Loucy (cell line): ENCODE measurements at regions not wholly inside any gene's neighbourhood (a gene's known extent, or its start where the extent isn't known, plus 50 kb on each side); places are given as distances from the start of the nearest gene placed in this dataset.

Experiments used
- H2AFZ ChIP-seq: fragments of 200-600 bp; sonication (generic); 2 replicates; pipeline ENCODE4 v1.6.0; 2016; ENCODE audit warnings: antibody characterized with exemption, mild to moderate bottlenecking, low read length, moderate library complexity
- H3F3A ChIP-seq: fragments of 200-600 bp; 2 replicates; pipeline ENCODE4 v1.6.0; 2016; ENCODE audit warnings: antibody characterized with exemption, low read depth, mild to moderate bottlenecking
- H3K27me3 ChIP-seq: fragments of 200-600 bp; sonication (generic); 2 replicates; pipeline ENCODE4 v1.6.1; 2014; ENCODE audit warnings: low read length, mild to moderate bottlenecking; ENCODE audit not compliant: insufficient read depth, poor library complexity, severe bottlenecking
- H3K36me3 ChIP-seq: fragments of 200-600 bp; sonication (generic); 2 replicates; pipeline ENCODE4 v1.6.1; 2016; ENCODE audit warnings: low read length; ENCODE audit not compliant: insufficient read depth
- H3K4me1 ChIP-seq: fragments of 200-600 bp; sonication (generic); 2 replicates; pipeline ENCODE4 v1.5.1; 2014; ENCODE audit warnings: low read length, mild to moderate bottlenecking; ENCODE audit not compliant: insufficient read depth, poor library complexity, severe bottlenecking
- H3K4me2 ChIP-seq: fragments of 200-600 bp; sonication (generic); 2 replicates; pipeline ENCODE4 v1.6.0; 2014; ENCODE audit warnings: antibody characterized with exemption, low read length, low read depth, mild to moderate bottlenecking; ENCODE audit not compliant: poor library complexity, severe bottlenecking
- H3K4me3 ChIP-seq: fragments of 200-600 bp; sonication (generic); 2 replicates; pipeline ENCODE4 v1.5.1; 2014; ENCODE audit warnings: low read length, mild to moderate bottlenecking, mixed read lengths; ENCODE audit not compliant: poor library complexity, severe bottlenecking
- H3K79me2 ChIP-seq: fragments of 200-600 bp; sonication (generic); 2 replicates; pipeline ENCODE4 v1.6.1; 2014; ENCODE audit warnings: low read length; ENCODE audit not compliant: insufficient read depth
- H3K9ac ChIP-seq: fragments of 200-600 bp; sonication (generic); 2 replicates; pipeline ENCODE4 v1.6.0; 2014; ENCODE audit warnings: mild to moderate bottlenecking, low read depth, low read length, moderate library complexity; ENCODE audit not compliant: poor library complexity, severe bottlenecking
- H3K9me2 ChIP-seq: fragments of 200-600 bp; sonication (generic); replicated peaks from 2 replicates; pipeline ENCODE4 v1.6.1; 2016; ENCODE audit warnings: low read depth, low read length, mixed read lengths
- H3K9me3 ChIP-seq: fragments of 200-600 bp; sonication (generic); 2 replicates; pipeline ENCODE4 v1.6.1; 2014; ENCODE audit warnings: mild to moderate bottlenecking, antibody characterized with exemption, low read length, low read depth; ENCODE audit not compliant: insufficient read depth
- H4K20me1 ChIP-seq: fragments of 200-600 bp; sonication (generic); 2 replicates; pipeline ENCODE4 v1.6.0; 2014; ENCODE audit warnings: antibody characterized with exemption, low read length, mild to moderate bottlenecking; ENCODE audit not compliant: insufficient read depth, poor library complexity, severe bottlenecking
- EZH2phosphoT487 ChIP-seq: fragments of 200-600 bp; IDR thresholded peaks from 2 replicates; pipeline ENCODE4 v1.6.1; 2018; ENCODE audit warnings: antibody characterized with exemption, mild to moderate bottlenecking, moderate library complexity, borderline replicate concordance
- TF ChIP-seq, protein P1 (sequence below): fragments of 200-600 bp; sonication (generic); conservative IDR thresholded peaks from 2 replicates; pipeline ENCODE4 v1.5.1; 2014; ENCODE audit warnings: mild to moderate bottlenecking, antibody characterized with exemption, low read length

DNA sequence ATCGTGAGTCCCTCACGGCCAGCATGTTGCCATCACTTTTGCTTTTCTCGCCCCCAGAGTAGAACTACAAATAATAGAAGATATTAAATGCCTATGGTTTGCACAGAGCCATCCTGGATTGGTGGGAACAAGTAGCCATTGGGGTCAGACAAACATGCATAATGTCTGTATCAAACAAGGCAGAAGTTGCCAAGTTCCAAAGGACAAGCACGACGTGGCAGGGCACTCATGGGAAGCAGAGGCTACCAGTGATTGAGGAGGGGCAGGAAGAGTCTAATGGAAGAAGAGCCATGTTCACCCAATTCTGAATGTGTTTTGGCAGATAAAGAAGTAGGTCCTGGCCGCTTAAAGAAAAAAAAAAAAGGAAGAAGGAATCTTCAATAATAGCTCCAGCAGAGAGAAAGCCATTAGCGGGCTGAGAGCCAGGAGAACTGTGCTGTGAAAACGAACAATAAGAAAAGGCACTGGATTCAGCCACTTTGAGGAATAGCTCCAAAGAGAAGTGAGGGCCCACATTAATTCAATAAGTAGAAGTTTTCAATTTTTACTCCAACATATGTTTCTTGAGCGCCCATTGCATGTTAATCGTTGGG lies 153.7 kb upstream of the ADCY2 start:
- H3K27me3 ChIP-seq, result no peaks in the 10 kb centered on the region
- no peaks in the 10 kb centered on the region for H3F3A ChIP-seq
- H3K9me2 ChIP-seq, result no peaks in the 10 kb centered on the region
- H3K36me3 ChIP-seq, result no peaks in the 10 kb centered on the region
- no peaks in the 10 kb centered on the region for H3K79me2 ChIP-seq
- no peak overlapping the region for H3K4me2 ChIP-seq
- no peak overlapping the region for H2AFZ ChIP-seq
- no peaks in the 10 kb centered on the region for H4K20me1 ChIP-seq
- H3K9ac ChIP-seq, result no peak overlapping the region
- H3K4me3 ChIP-seq, result no peak overlapping the region
- no peak for TF ChIP-seq EZH2phosphoT487
- TF ChIP-seq, protein P1, sequence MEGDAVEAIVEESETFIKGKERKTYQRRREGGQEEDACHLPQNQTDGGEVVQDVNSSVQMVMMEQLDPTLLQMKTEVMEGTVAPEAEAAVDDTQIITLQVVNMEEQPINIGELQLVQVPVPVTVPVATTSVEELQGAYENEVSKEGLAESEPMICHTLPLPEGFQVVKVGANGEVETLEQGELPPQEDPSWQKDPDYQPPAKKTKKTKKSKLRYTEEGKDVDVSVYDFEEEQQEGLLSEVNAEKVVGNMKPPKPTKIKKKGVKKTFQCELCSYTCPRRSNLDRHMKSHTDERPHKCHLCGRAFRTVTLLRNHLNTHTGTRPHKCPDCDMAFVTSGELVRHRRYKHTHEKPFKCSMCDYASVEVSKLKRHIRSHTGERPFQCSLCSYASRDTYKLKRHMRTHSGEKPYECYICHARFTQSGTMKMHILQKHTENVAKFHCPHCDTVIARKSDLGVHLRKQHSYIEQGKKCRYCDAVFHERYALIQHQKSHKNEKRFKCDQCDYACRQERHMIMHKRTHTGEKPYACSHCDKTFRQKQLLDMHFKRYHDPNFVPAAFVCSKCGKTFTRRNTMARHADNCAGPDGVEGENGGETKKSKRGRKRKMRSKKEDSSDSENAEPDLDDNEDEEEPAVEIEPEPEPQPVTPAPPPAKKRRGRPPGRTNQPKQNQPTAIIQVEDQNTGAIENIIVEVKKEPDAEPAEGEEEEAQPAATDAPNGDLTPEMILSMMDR, result no peak
- no peaks in the 10 kb centered on the region; the same call in 1 of the 2 replicates for H3K9me3 ChIP-seq
- H3K4me1 ChIP-seq, result no peaks in the 10 kb centered on the region

- Histone ChIP-seq H3K79me2 (no peaks in the 10 kb centered on the region), H3K9me2 (no peaks in the 10 kb centered on the region), H3K4me1 (no peaks in the 10 kb centered on the region), H3K27me3 (no peaks in the 10 kb centered on the region), H3K4me3 (no peak overlapping the region), H3K9me3 (no peaks in the 10 kb centered on the region; the same call in 1 of the 2 replicates), H3K9ac (no peak overlapping the region), H3K4me2 (no peak overlapping the region), H3K36me3 (no peaks in the 10 kb centered on the region), H3F3A (no peaks in the 10 kb centered on the region), H2AFZ (no peak overlapping the region), H4K20me1 (no peaks in the 10 kb centered on the region)
- TF ChIP-seq EZH2phosphoT487, result no peak
- TF ChIP-seq, protein P1, result no peak
These were observed 151.7 kb upstream of the ADCY2 start for GRCh38 chr5:7244208-7244607.

- no peaks in the 10 kb centered on the region for H3K36me3 ChIP-seq
- no peaks in the 10 kb centered on the region for H3F3A ChIP-seq
- no peak overlapping the region for H3K9ac ChIP-seq
- TF ChIP-seq, protein P1, result no peak
- no peak for TF ChIP-seq EZH2phosphoT487
- no peaks in the 10 kb centered on the region for H3K79me2 ChIP-seq
- H3K4me3 ChIP-seq, result no peak overlapping the region
- H3K4me1 ChIP-seq, result no peaks in the 10 kb centered on the region
- no peaks in the 10 kb centered on the region for H3K9me2 ChIP-seq
- H2AFZ ChIP-seq, result no peak overlapping the region
- no peak overlapping the region for H3K4me2 ChIP-seq
- H3K27me3 ChIP-seq, result no peaks in the 10 kb centered on the region
- H3K9me3 ChIP-seq, result no peaks in the 10 kb centered on the region; the same call in 1 of the 2 replicates
- H4K20me1 ChIP-seq, result no peaks in the 10 kb centered on the region
These were observed 150.8 kb upstream of the ADCY2 start for GRCh38 chr5:7245121-7245651.
